Caki2 (cell line): ENCODE measurements at regions not wholly inside any gene's neighbourhood (a gene's known extent, or its start where the extent isn't known, plus 50 kb on each side); places are given as distances from the start of the nearest gene placed in this dataset.
A peak's percentile ranks its signal among the peaks of the same experiment; 100 is the strongest.
"Not testable (repeated sequence)": the region's sequence is repeated elsewhere in the genome, so short reads cannot be mapped to it uniquely, and the experiment has no call there.

Experiments
- DNase-seq: peaks from one replicate; pipeline ENCODE4 v3.0.0-alpha.2; 2015; ENCODE audit warnings: low read depth
- in situ Hi-C: cut with HindIII; loops from 2 replicates; pipeline ENCODE4 v1.10.0; 2016; ENCODE audit warnings: low sequenced_read_pairs, low pct_unique_long_range_greater_than_20kb, mixed read lengths

- in situ Hi-C loops, result no loop called here
- no peak for DNase-seq
Observed at GRCh38 chr1:168490306-168490705, 53.5 kb downstream of the XCL2 start.

GRCh38 chr1:168488138-168488537, 55.7 kb downstream of the XCL2 start:
- in situ Hi-C loops, result no loop called here
- no peak for DNase-seq

- DNase-seq, result not testable (repeated sequence)
Observed at GRCh38 chr1:168486820-168487219, 57.0 kb downstream of the XCL2 start.

GRCh38 chr1:168485048-168485447, 58.7 kb downstream of the XCL2 start:
- in situ Hi-C loops, result no loop called here
- DNase-seq, result no peak

More at GRCh38 chr1:168486820-168487219, 57.0 kb downstream of the XCL2 start:
- in situ Hi-C loops, result not testable (repeated sequence)

- no peak for DNase-seq
- in situ Hi-C loops, result no loop called here
Observed at GRCh38 chr1:168484083-168484482, 59.7 kb downstream of the XCL2 start.

GRCh38 chr1:168483539-168483938, 60.3 kb downstream of the XCL2 start:
- no peak for DNase-seq
- in situ Hi-C loops, result no loop called here

GRCh38 chr1:168482106-168482505, 61.7 kb downstream of the XCL2 start:
- in situ Hi-C loops, result no loop called here
- no peak for DNase-seq

- DNase-seq, result no peak
- in situ Hi-C loops, result no loop called here
Observed at GRCh38 chr1:168481586-168481985, 62.2 kb downstream of the XCL2 start.

GRCh38 chr1:168480997-168481396, 62.8 kb downstream of the XCL2 start:
- DNase-seq, result no peak
- in situ Hi-C loops, result no loop called here

GRCh38 chr1:168477792-168478191, 66.0 kb downstream of the XCL2 start:
- in situ Hi-C loops, result no loop called here
- no peak for DNase-seq

GRCh38 chr1:168476588-168477385, 67.0 kb downstream of the XCL2 start:
- no peak for DNase-seq
- in situ Hi-C loops, result no loop called here

- in situ Hi-C loops, result no loop called here
Observed at GRCh38 chr1:168474322-168474721, 69.5 kb downstream of the XCL2 start.

GRCh38 chr1:168473126-168473525, 70.7 kb downstream of the XCL2 start:
- in situ Hi-C loops, result no loop called here
- no peak for DNase-seq

More at GRCh38 chr1:168474322-168474721, 69.5 kb downstream of the XCL2 start:
- no peak for DNase-seq

GRCh38 chr1:168472223-168472622, 71.6 kb downstream of the XCL2 start:
- no peak for DNase-seq
- in situ Hi-C loops, result no loop called here

- in situ Hi-C loops, result no loop called here
- peak; percentile 85 for DNase-seq
Observed at GRCh38 chr1:168470901-168471431, 72.8 kb downstream of the XCL2 start.

GRCh38 chr1:168469690-168470089, 74.1 kb downstream of the XCL2 start:
- peak; percentile 38 for DNase-seq
- in situ Hi-C loops, result no loop called here

- in situ Hi-C loops, result no loop called here
- no peak for DNase-seq
Observed at GRCh38 chr1:168468822-168469221, 75.0 kb downstream of the XCL2 start.

- in situ Hi-C loops, result no loop called here
- peak; percentile 25 for DNase-seq
Observed at GRCh38 chr1:168468042-168468809, 75.6 kb downstream of the XCL2 start.

- DNase-seq, result no peak
- in situ Hi-C loops, result no loop called here
Observed at GRCh38 chr1:168467452-168467851, 76.3 kb downstream of the XCL2 start.
